ENCODE measurements at regions not wholly inside any gene's neighbourhood (a gene's known extent, or its start where the extent isn't known, plus 50 kb on each side); places are given as distances from the start of the nearest gene placed in this dataset.

GRCh38 chr2:226223704-226224103 is 575.9 kb downstream of the IRS1 start:
- Histone ChIP-seq H3K9me3 (ENCODE audit: control insufficient read depth, low read length) (no peaks in the 10 kb centered on the region), H2AFZ (no peak overlapping the region), H3K36me3 (ENCODE audit: control insufficient read depth, insufficient read depth, low read length) (no peaks in the 10 kb centered on the region), H3K27ac (no peak overlapping the region), H3K4me1 (no peaks in the 10 kb centered on the region), H3K9ac (no peak overlapping the region), H3K4me3 (ENCODE audit: low read depth, low read length) (no peak overlapping the region), H3K27me3 (ENCODE audit: control insufficient read depth, insufficient read depth, low read length) (no peaks in the 10 kb centered on the region), H3K79me2 (no peaks in the 10 kb centered on the region), H3K4me2 (ENCODE audit: low read length) (no peak overlapping the region)
- no peak for TF ChIP-seq CTCF (IDR thresholded peaks at IDR 0.05)

- H3K36me3 ChIP-seq (ENCODE audit: control insufficient read depth, insufficient read depth, low read length): no peaks in the 10 kb centered on the region
- TF ChIP-seq CTCF (IDR thresholded peaks at IDR 0.05): no peak
- no peak overlapping the region for H3K9ac ChIP-seq
- H3K79me2 ChIP-seq: no peaks in the 10 kb centered on the region
- no peak overlapping the region for H3K4me3 ChIP-seq (ENCODE audit: low read depth, low read length)
- H3K27ac ChIP-seq: no peak overlapping the region
- H3K27me3 ChIP-seq (ENCODE audit: control insufficient read depth, insufficient read depth, low read length): no peaks in the 10 kb centered on the region
- H2AFZ ChIP-seq: no peak overlapping the region
- no peak overlapping the region for H3K4me2 ChIP-seq (ENCODE audit: low read length)
- no peaks in the 10 kb centered on the region for H3K4me1 ChIP-seq
- H3K9me3 ChIP-seq (ENCODE audit: control insufficient read depth, low read length): no peaks in the 10 kb centered on the region
Observed at GRCh38 chr2:226220511-226220910, 579.1 kb downstream of the IRS1 start.

GRCh38 chr2:226217191-226217590 is 582.4 kb downstream of the IRS1 start:
- no peak overlapping the region for H3K4me3 ChIP-seq (ENCODE audit: low read depth, low read length)
- H3K4me2 ChIP-seq (ENCODE audit: low read length): no peak overlapping the region
- no peak for TF ChIP-seq CTCF (IDR thresholded peaks at IDR 0.05)
- H3K9ac ChIP-seq: no peak overlapping the region
- no peak overlapping the region for H2AFZ ChIP-seq
- H3K27ac ChIP-seq: no peak overlapping the region
- H3K36me3 ChIP-seq (ENCODE audit: control insufficient read depth, insufficient read depth, low read length): no peaks in the 10 kb centered on the region
- H3K9me3 ChIP-seq (ENCODE audit: control insufficient read depth, low read length): no peaks in the 10 kb centered on the region
- no peaks in the 10 kb centered on the region for H3K4me1 ChIP-seq
- no peaks in the 10 kb centered on the region for H3K27me3 ChIP-seq (ENCODE audit: control insufficient read depth, insufficient read depth, low read length)
- H3K79me2 ChIP-seq: no peaks in the 10 kb centered on the region

- H3K27me3 ChIP-seq (ENCODE audit: control insufficient read depth, insufficient read depth, low read length): no peaks in the 10 kb centered on the region
- no peak overlapping the region for H3K9ac ChIP-seq
- H3K36me3 ChIP-seq (ENCODE audit: control insufficient read depth, insufficient read depth, low read length): no peaks in the 10 kb centered on the region
- no peak overlapping the region for H3K4me2 ChIP-seq (ENCODE audit: low read length)
- H3K79me2 ChIP-seq: no peaks in the 10 kb centered on the region
- no peak overlapping the region for H2AFZ ChIP-seq
- H3K4me3 ChIP-seq (ENCODE audit: low read depth, low read length): no peak overlapping the region
- no peak for TF ChIP-seq CTCF (IDR thresholded peaks at IDR 0.05)
- H3K4me1 ChIP-seq: no peaks in the 10 kb centered on the region
- no peaks in the 10 kb centered on the region for H3K9me3 ChIP-seq (ENCODE audit: control insufficient read depth, low read length)
- H3K27ac ChIP-seq: no peak overlapping the region
Observed at GRCh38 chr2:226216575-226216974, 583.0 kb downstream of the IRS1 start.

- Histone ChIP-seq H3K9me3 (ENCODE audit: control insufficient read depth, low read length) (no peaks in the 10 kb centered on the region), H3K4me2 (ENCODE audit: low read length) (no peak overlapping the region), H2AFZ (no peak overlapping the region), H3K9ac (no peak overlapping the region), H3K4me3 (ENCODE audit: low read depth, low read length) (no peak overlapping the region), H3K79me2 (no peaks in the 10 kb centered on the region), H3K27me3 (ENCODE audit: control insufficient read depth, insufficient read depth, low read length) (no peaks in the 10 kb centered on the region), H3K4me1 (no peaks in the 10 kb centered on the region), H3K27ac (no peak overlapping the region), H3K36me3 (ENCODE audit: control insufficient read depth, insufficient read depth, low read length) (no peaks in the 10 kb centered on the region)
- TF ChIP-seq CTCF (IDR thresholded peaks at IDR 0.05): no peak
Observed at GRCh38 chr2:226215902-226216503, 583.6 kb downstream of the IRS1 start.
